ENCODE measurements at regions not wholly inside any gene's neighbourhood (a gene's known extent, or its start where the extent isn't known, plus 50 kb on each side); places are given as distances from the start of the nearest gene placed in this dataset.

DNA sequence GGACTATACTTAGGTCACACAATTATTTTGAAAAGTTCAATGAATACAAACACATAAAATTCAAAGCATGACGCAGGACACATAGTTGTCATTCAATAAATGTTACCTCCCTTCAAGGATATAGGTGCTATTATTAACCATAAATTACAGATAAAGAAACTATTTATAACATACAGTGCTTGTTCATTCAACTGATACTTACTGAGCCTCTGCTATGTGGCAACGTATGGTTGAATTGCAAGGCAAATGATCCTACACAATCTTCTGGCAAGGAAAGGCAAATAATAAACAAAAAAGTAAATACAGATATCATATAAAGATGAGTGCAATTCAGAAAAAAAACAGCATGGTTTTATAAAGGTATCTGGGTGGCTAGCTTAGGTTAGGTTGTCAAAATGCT lies 614.7 kb downstream of the LTN1 start:
- H3K9me3 ChIP-seq (replicated peaks; ENCODE audit: low read length), result no peaks in the 10 kb centered on the region
- no peaks in the 10 kb centered on the region for H3K36me3 ChIP-seq (ENCODE audit: insufficient read depth, low read length)
- H3K4me2 ChIP-seq (ENCODE audit: low read length), result no peak overlapping the region
- H3K27me3 ChIP-seq (ENCODE audit: control insufficient read depth, insufficient read depth, low read length), result no peaks in the 10 kb centered on the region
- no peak overlapping the region for H3K4me3 ChIP-seq (ENCODE audit: low read length)
- H3K9ac ChIP-seq (ENCODE audit: low read depth, low read length), result no peak overlapping the region
- H3K4me1 ChIP-seq (ENCODE audit: control insufficient read depth, insufficient read depth, low read length), result peaks cover 13% of the 10 kb centered on the region

DNA sequence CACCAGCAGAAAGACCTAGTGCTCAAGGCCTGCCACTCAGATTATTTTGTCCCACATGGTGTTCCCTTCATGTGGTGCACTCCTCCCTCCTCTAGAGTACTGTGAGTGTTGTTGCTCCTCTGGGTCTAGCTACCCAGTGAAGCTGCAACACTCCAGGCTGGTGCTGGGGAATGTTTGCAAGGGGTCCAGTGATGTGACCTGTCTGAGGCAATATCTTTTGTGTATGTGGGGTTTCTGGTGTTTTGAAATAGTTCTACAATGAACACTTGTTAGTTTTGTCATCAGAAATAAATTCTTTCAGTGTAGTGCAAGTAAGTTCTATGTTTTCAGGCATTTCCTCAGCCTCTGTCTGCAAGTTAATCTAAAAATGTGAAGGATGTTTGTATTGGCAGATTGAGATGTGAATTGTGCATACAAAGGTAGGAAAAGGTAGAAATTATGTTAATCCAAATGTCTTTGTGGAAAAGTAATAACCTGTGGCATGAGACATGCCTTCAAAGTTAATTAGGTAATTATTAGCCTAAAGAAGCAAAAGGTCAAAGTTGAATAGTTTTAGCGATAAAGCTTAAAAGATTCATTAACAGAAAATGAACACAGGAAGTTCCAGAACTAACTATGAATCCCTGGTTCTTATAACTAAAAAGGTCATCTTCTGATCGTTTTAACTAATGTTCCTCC lies 616.8 kb downstream of the LTN1 start:
- H3K27me3 ChIP-seq (ENCODE audit: control insufficient read depth, insufficient read depth, low read length), result no peaks in the 10 kb centered on the region
- H3K9me3 ChIP-seq (replicated peaks; ENCODE audit: low read length), result no peaks in the 10 kb centered on the region
- no peaks in the 10 kb centered on the region for H3K36me3 ChIP-seq (ENCODE audit: insufficient read depth, low read length)
- H3K4me2 ChIP-seq (ENCODE audit: low read length), result no peak overlapping the region
- H3K9ac ChIP-seq (ENCODE audit: low read depth, low read length), result no peak overlapping the region
- peaks cover 13% of the 10 kb centered on the region for H3K4me1 ChIP-seq (ENCODE audit: control insufficient read depth, insufficient read depth, low read length)
- H3K4me3 ChIP-seq (ENCODE audit: low read length), result no peak overlapping the region

- peaks cover 13% of the 10 kb centered on the region for H3K4me1 ChIP-seq (ENCODE audit: control insufficient read depth, insufficient read depth, low read length)
- no peak overlapping the region for H3K4me3 ChIP-seq (ENCODE audit: low read length)
- H3K4me2 ChIP-seq (ENCODE audit: low read length), result no peak overlapping the region
- no peak overlapping the region for H3K9ac ChIP-seq (ENCODE audit: low read depth, low read length)
- no peaks in the 10 kb centered on the region for H3K9me3 ChIP-seq (replicated peaks; ENCODE audit: low read length)
- H3K27me3 ChIP-seq (ENCODE audit: control insufficient read depth, insufficient read depth, low read length), result no peaks in the 10 kb centered on the region
- no peaks in the 10 kb centered on the region for H3K36me3 ChIP-seq (ENCODE audit: insufficient read depth, low read length)
Measured at GRCh38 chr21:28374881-28375280, 617.8 kb downstream of the LTN1 start.

GRCh38 chr21:28371713-28372112 lies 621.0 kb downstream of the LTN1 start:
- Histone ChIP-seq H3K4me1 (ENCODE audit: control insufficient read depth, insufficient read depth, low read length) (peaks cover 13% of the 10 kb centered on the region), H3K9me3 (replicated peaks; ENCODE audit: low read length) (no peaks in the 10 kb centered on the region), H3K27me3 (ENCODE audit: control insufficient read depth, insufficient read depth, low read length) (no peaks in the 10 kb centered on the region), H3K4me3 (ENCODE audit: low read length) (no peak overlapping the region), H3K4me2 (ENCODE audit: low read length) (no peak overlapping the region), H3K9ac (ENCODE audit: low read depth, low read length) (no peak overlapping the region), H3K36me3 (ENCODE audit: insufficient read depth, low read length) (no peaks in the 10 kb centered on the region)

- Histone ChIP-seq H3K4me1 (ENCODE audit: control insufficient read depth, insufficient read depth, low read length) (no peaks in the 10 kb centered on the region), H3K36me3 (ENCODE audit: insufficient read depth, low read length) (no peaks in the 10 kb centered on the region), H3K9me3 (replicated peaks; ENCODE audit: low read length) (no peaks in the 10 kb centered on the region), H3K4me2 (ENCODE audit: low read length) (no peak overlapping the region), H3K9ac (ENCODE audit: low read depth, low read length) (no peak overlapping the region), H3K4me3 (ENCODE audit: low read length) (no peak overlapping the region), H3K27me3 (ENCODE audit: control insufficient read depth, insufficient read depth, low read length) (no peaks in the 10 kb centered on the region)
Measured at GRCh38 chr21:28359300-28359699, 633.4 kb downstream of the LTN1 start.

DNA sequence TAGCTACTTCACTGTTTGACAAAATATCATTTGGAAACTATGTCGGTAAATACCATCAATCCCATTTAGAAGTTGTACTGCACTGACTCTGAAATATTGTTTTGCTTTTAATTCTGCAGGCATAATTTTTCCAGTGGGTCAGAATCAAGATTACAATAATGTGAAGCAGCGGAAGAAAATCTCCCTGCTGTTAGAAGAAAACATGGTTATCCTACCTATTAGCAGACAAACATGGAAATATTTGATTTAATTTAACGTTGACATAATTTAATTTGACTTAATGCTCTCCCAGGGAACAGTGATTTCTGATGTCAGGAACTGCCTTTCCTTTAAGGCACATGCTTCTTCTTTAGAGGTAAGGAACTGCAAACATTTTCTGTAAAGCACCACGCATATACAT lies 634.0 kb downstream of the LTN1 start:
- no peak overlapping the region for H3K4me2 ChIP-seq (ENCODE audit: low read length)
- no peaks in the 10 kb centered on the region for H3K9me3 ChIP-seq (replicated peaks; ENCODE audit: low read length)
- no peaks in the 10 kb centered on the region for H3K36me3 ChIP-seq (ENCODE audit: insufficient read depth, low read length)
- no peaks in the 10 kb centered on the region for H3K4me1 ChIP-seq (ENCODE audit: control insufficient read depth, insufficient read depth, low read length)
- H3K27me3 ChIP-seq (ENCODE audit: control insufficient read depth, insufficient read depth, low read length), result no peaks in the 10 kb centered on the region
- no peak overlapping the region for H3K9ac ChIP-seq (ENCODE audit: low read depth, low read length)
- H3K4me3 ChIP-seq (ENCODE audit: low read length), result no peak overlapping the region

DNA sequence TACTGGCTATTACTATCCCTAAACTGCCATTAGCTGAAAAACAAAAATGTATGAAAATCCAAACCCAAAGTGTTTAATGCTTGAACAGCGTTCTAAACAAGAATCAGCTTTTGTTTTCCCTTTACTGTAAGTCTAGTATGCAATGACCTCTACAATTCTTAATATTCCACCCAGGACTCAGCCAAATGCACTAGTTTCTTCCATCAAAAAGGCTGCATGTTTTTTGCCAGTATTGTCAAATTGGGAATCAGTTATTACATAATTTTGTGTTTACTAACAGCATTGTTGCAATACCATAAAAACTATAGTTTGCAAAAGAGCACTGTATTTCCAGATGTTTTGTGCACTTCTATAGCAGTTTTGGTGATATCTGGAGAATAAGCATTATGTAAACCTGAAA lies 634.5 kb downstream of the LTN1 start:
- H3K4me1 ChIP-seq (ENCODE audit: control insufficient read depth, insufficient read depth, low read length), result no peaks in the 10 kb centered on the region
- no peak overlapping the region for H3K4me2 ChIP-seq (ENCODE audit: low read length)
- no peaks in the 10 kb centered on the region for H3K36me3 ChIP-seq (ENCODE audit: insufficient read depth, low read length)
- no peaks in the 10 kb centered on the region for H3K27me3 ChIP-seq (ENCODE audit: control insufficient read depth, insufficient read depth, low read length)
- no peak overlapping the region for H3K9ac ChIP-seq (ENCODE audit: low read depth, low read length)
- no peaks in the 10 kb centered on the region for H3K9me3 ChIP-seq (replicated peaks; ENCODE audit: low read length)
- H3K4me3 ChIP-seq (ENCODE audit: low read length), result no peak overlapping the region

DNA sequence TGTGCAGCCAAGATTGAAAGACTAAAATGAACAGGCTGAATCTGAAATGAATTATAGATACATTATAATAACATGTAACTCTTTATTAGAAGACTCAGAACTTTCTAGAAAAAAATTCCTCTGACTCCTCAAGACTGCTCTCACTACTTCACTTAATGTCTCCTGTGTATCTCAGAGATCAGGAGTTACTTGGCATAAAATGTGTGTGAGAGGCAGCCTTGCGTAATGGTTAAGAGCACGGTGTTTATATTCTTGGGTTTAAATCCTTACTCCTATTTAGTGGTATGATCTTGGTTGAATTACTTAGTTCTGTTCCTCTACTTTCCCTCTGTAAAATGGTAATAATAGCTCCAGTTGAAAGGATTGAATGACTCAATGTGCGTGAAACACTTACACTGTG lies 634.9 kb downstream of the LTN1 start:
- Histone ChIP-seq H3K9ac (ENCODE audit: low read depth, low read length) (no peak overlapping the region), H3K36me3 (ENCODE audit: insufficient read depth, low read length) (no peaks in the 10 kb centered on the region), H3K4me3 (ENCODE audit: low read length) (no peak overlapping the region), H3K9me3 (replicated peaks; ENCODE audit: low read length) (no peaks in the 10 kb centered on the region), H3K27me3 (ENCODE audit: control insufficient read depth, insufficient read depth, low read length) (no peaks in the 10 kb centered on the region), H3K4me2 (ENCODE audit: low read length) (no peak overlapping the region), H3K4me1 (ENCODE audit: control insufficient read depth, insufficient read depth, low read length) (no peaks in the 10 kb centered on the region)

DNA sequence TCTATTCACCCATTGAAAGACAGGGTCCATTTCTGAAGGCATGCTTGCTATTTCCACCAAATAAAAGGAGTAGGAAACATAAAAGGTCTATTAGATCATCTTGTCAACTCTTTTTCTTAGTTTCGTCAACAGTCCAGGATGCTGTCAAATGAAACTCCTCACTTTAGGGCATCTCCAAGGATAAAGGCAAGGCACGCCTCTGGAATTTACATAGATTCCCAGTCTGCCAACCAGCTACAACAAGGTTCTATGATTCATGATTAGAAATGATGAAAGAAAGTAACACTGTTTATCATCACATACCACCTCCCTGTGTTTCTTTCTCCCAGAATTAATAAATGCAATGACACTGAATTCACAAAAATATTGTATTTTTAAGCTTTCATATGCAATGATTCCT lies 636.3 kb downstream of the LTN1 start:
- no peaks in the 10 kb centered on the region for H3K4me1 ChIP-seq (ENCODE audit: control insufficient read depth, insufficient read depth, low read length)
- H3K27me3 ChIP-seq (ENCODE audit: control insufficient read depth, insufficient read depth, low read length), result no peaks in the 10 kb centered on the region
- no peak overlapping the region for H3K9ac ChIP-seq (ENCODE audit: low read depth, low read length)
- no peak overlapping the region for H3K4me3 ChIP-seq (ENCODE audit: low read length)
- H3K36me3 ChIP-seq (ENCODE audit: insufficient read depth, low read length), result no peaks in the 10 kb centered on the region
- H3K9me3 ChIP-seq (replicated peaks; ENCODE audit: low read length), result no peaks in the 10 kb centered on the region
- H3K4me2 ChIP-seq (ENCODE audit: low read length), result no peak overlapping the region

GRCh38 chr21:28345934-28346333 lies 646.7 kb downstream of the LTN1 start:
- Histone ChIP-seq H3K9ac (ENCODE audit: low read depth, low read length) (no peak overlapping the region), H3K27me3 (ENCODE audit: control insufficient read depth, insufficient read depth, low read length) (no peaks in the 10 kb centered on the region), H3K9me3 (replicated peaks; ENCODE audit: low read length) (no peaks in the 10 kb centered on the region), H3K4me2 (ENCODE audit: low read length) (no peak overlapping the region), H3K36me3 (ENCODE audit: insufficient read depth, low read length) (no peaks in the 10 kb centered on the region), H3K4me1 (ENCODE audit: control insufficient read depth, insufficient read depth, low read length) (no peaks in the 10 kb centered on the region), H3K4me3 (ENCODE audit: low read length) (no peak overlapping the region)

DNA sequence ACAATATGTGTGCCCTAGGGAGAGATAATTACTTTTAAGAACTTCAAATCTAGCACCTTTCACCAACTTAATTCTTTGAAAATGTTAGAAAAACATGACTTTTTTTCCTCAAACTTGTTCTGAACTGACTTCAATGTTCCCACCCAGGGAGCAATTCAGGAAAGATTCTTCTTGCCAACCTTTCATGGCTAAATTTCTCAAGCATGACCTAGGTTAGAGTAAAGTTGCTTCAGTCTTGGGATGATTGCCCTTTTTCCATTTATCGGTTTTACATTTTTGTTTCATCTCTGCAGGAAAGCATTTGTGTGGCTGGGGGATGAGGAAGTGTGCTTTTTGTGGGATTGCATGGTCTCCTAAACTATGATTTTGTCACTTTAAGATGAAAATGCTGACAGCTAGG lies 647.7 kb downstream of the LTN1 start:
- H3K4me1 ChIP-seq (ENCODE audit: control insufficient read depth, insufficient read depth, low read length), result no peaks in the 10 kb centered on the region
- no peak overlapping the region for H3K4me3 ChIP-seq (ENCODE audit: low read length)
- no peaks in the 10 kb centered on the region for H3K27me3 ChIP-seq (ENCODE audit: control insufficient read depth, insufficient read depth, low read length)
- H3K9me3 ChIP-seq (replicated peaks; ENCODE audit: low read length), result no peaks in the 10 kb centered on the region
- no peak overlapping the region for H3K9ac ChIP-seq (ENCODE audit: low read depth, low read length)
- no peak overlapping the region for H3K4me2 ChIP-seq (ENCODE audit: low read length)
- no peaks in the 10 kb centered on the region for H3K36me3 ChIP-seq (ENCODE audit: insufficient read depth, low read length)

- Histone ChIP-seq H3K27me3 (ENCODE audit: control insufficient read depth, insufficient read depth, low read length) (no peaks in the 10 kb centered on the region), H3K4me2 (ENCODE audit: low read length) (no peak overlapping the region), H3K9me3 (replicated peaks; ENCODE audit: low read length) (no peaks in the 10 kb centered on the region), H3K4me3 (ENCODE audit: low read length) (no peak overlapping the region), H3K36me3 (ENCODE audit: insufficient read depth, low read length) (no peaks in the 10 kb centered on the region), H3K4me1 (ENCODE audit: control insufficient read depth, insufficient read depth, low read length) (no peaks in the 10 kb centered on the region), H3K9ac (ENCODE audit: low read depth, low read length) (no peak overlapping the region)
Measured at GRCh38 chr21:28342212-28342810, 650.4 kb downstream of the LTN1 start.

Data from skeletal muscle satellite cell (primary cell).